PC-9 (cell line): ENCODE measurements at regions not wholly inside any gene's neighbourhood (a gene's known extent, or its start where the extent isn't known, plus 50 kb on each side); places are given as distances from the start of the nearest gene placed in this dataset.

Experiments
- BruUV-seq: library from RNA; stranded (reverse); fragments of 400-500 nt; replicated peaks from 2 replicates; lab custom pipeline; 2021; lab: Mats Ljungman, UMichigan
- CTCF ChIA-PET: fragments of 300-600 bp; sonication (Branson Sonifier 250); formaldehyde crosslinking; loops from one replicate; lab custom pipeline; 2022; ENCODE audit warnings: antibody characterized with exemption; lab: Charles Lee
- POLR2A ChIA-PET: fragments of 300-600 bp; sonication (Branson Sonifier 250); formaldehyde crosslinking; loops from one replicate; lab custom pipeline; 2022; ENCODE audit warnings: antibody characterized with exemption; ENCODE audit not compliant: unreplicated experiment; lab: Charles Lee
- DNase-seq, 2 experiments: peaks; one replicate each; pipeline versions ENCODE4 v3.0.0 to v3.0.0-alpha.2; 2015 to 2022; ENCODE audit warnings: mixed read lengths in 1 of 2
- H2AFZ ChIP-seq: fragments of 200-600 bp; sonication (generic); 2 replicates; pipeline ENCODE4 v1.8.1; 2017; ENCODE audit warnings: antibody characterized with exemption
- H3F3A ChIP-seq: fragments of 200-600 bp; sonication (generic); 2 replicates; pipeline ENCODE4 v1.8.1; 2017; ENCODE audit warnings: antibody characterized with exemption, mild to moderate bottlenecking, low read depth; ENCODE audit not compliant: insufficient read depth
- H3K27ac ChIP-seq: fragments of 200-600 bp; sonication (generic); 2 replicates; pipeline ENCODE4 v1.6.1; 2016; ENCODE audit warnings: mixed run types
- H3K27me3 ChIP-seq: fragments of 200-600 bp; sonication (generic); 2 replicates; pipeline ENCODE4 v1.6.1; 2016; ENCODE audit warnings: low read depth, mixed run types; ENCODE audit not compliant: insufficient read depth
- H3K36me3 ChIP-seq: fragments of 200-600 bp; sonication (generic); 2 replicates; pipeline ENCODE4 v1.6.1; 2016; ENCODE audit warnings: low read depth, mixed run types
- H3K4me1 ChIP-seq: fragments of 200-600 bp; sonication (generic); replicated peaks from 2 replicates; pipeline ENCODE4 v1.6.1; 2016; ENCODE audit warnings: mixed run types; ENCODE audit not compliant: insufficient read depth
- H3K4me2 ChIP-seq: fragments of 200-600 bp; sonication (generic); 2 replicates; pipeline ENCODE4 v1.6.1; 2017; ENCODE audit warnings: mixed run types
- H3K4me3 ChIP-seq: fragments of 200-600 bp; sonication (generic); 2 replicates; pipeline ENCODE4 v1.6.1; 2016; ENCODE audit warnings: mixed run types
- H3K79me2 ChIP-seq: fragments of 200-600 bp; sonication (generic); 2 replicates; pipeline ENCODE4 v1.6.1; 2017; ENCODE audit warnings: low read depth, mixed run types
- H3K9me2 ChIP-seq: fragments of 200-600 bp; sonication (generic); 2 replicates; pipeline ENCODE4 v1.8.1; 2017; ENCODE audit warnings: mild to moderate bottlenecking; ENCODE audit not compliant: insufficient read depth
- H3K9me3 ChIP-seq: fragments of 200-600 bp; sonication (generic); 2 replicates; pipeline ENCODE4 v1.8.1; 2016; ENCODE audit warnings: low read depth; ENCODE audit not compliant: insufficient read depth
- H4K20me1 ChIP-seq: fragments of 200-600 bp; sonication (generic); 2 replicates; pipeline ENCODE4 v1.8.1; 2017; ENCODE audit not compliant: insufficient read depth
- EZH2 ChIP-seq: fragments of 200-600 bp; sonication (generic); IDR thresholded peaks from 2 replicates; pipeline ENCODE4 v1.8.0; 2017; ENCODE audit warnings: antibody characterized with exemption, low read depth
- intact Hi-C: fragments of 100-400 bp; cut with micrococcal nuclease; formaldehyde crosslinking; loops from one replicate; pipeline ENCODE4 v1.10.0; 2022; ENCODE audit not compliant: unreplicated experiment
- TF ChIP-seq, protein P1 (sequence below): fragments of 200-600 bp; sonication (generic); conservative IDR thresholded peaks from 2 replicates; pipeline ENCODE4 v1.6.1; 2017; ENCODE audit warnings: mixed run types, antibody characterized with exemption, mild to moderate bottlenecking, moderate library complexity

DNA sequence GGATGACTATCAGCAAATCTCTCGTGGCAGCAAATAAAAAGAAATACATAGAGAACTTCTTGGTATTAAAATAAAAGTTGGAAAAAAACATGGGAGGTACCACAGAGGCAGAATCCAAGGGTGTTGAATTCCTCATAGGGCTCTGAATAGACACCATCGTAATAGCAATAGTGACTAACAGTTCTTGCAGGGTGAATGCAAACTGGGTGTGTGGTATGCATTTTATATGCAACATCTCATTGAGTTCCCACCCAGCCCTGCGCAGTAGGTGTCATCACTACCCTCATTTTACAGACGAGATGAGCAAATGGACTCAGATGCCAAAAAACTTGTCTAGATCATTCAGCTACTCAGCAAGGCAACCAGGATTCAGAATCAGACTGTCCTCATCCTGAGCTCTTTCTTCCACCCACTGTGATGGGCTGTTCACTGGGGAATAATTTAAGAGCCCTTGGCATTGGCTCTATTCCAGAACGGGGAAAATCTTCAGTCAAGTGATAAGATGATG is 354.6 kb upstream of the CDH11 start:
- POLR2A ChIA-PET: no interaction called here
- no TSS peak for BruUV-seq

GRCh38 chr16:65473699-65474098 is 351.8 kb upstream of the CDH11 start:
- BruUV-seq: no TSS peak
- DNase-seq: no peak
- Histone ChIP-seq H3K36me3 (no peaks in the 10 kb centered on the region), H3K27ac (no peak overlapping the region), H3K27me3 (no peaks in the 10 kb centered on the region), H2AFZ (no peak overlapping the region), H3F3A (no peaks in the 10 kb centered on the region), H3K9me3 (no peaks in the 10 kb centered on the region), H3K4me3 (no peak overlapping the region), H3K79me2 (no peaks in the 10 kb centered on the region), H3K4me1 (no peaks in the 10 kb centered on the region), H3K9me2 (no peaks in the 10 kb centered on the region), H4K20me1 (no peaks in the 10 kb centered on the region), H3K4me2 (no peak overlapping the region)
- POLR2A ChIA-PET: no interaction called here
- TF ChIP-seq, protein P1, sequence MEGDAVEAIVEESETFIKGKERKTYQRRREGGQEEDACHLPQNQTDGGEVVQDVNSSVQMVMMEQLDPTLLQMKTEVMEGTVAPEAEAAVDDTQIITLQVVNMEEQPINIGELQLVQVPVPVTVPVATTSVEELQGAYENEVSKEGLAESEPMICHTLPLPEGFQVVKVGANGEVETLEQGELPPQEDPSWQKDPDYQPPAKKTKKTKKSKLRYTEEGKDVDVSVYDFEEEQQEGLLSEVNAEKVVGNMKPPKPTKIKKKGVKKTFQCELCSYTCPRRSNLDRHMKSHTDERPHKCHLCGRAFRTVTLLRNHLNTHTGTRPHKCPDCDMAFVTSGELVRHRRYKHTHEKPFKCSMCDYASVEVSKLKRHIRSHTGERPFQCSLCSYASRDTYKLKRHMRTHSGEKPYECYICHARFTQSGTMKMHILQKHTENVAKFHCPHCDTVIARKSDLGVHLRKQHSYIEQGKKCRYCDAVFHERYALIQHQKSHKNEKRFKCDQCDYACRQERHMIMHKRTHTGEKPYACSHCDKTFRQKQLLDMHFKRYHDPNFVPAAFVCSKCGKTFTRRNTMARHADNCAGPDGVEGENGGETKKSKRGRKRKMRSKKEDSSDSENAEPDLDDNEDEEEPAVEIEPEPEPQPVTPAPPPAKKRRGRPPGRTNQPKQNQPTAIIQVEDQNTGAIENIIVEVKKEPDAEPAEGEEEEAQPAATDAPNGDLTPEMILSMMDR: no peak
- no peak for TF ChIP-seq EZH2
- CTCF ChIA-PET: no interaction called here
- intact Hi-C loops: no loop called here

More for the DNA sequence above, 354.6 kb upstream of the CDH11 start:
- intact Hi-C loops: no loop called here
- H3K27ac ChIP-seq: no peak overlapping the region
- CTCF ChIA-PET: no interaction called here
- no peak overlapping the region for H2AFZ ChIP-seq
- H3K4me3 ChIP-seq: no peak overlapping the region
- no peaks in the 10 kb centered on the region for H3K4me1 ChIP-seq
- H3F3A ChIP-seq: no peaks in the 10 kb centered on the region
- no peak for DNase-seq
- no peaks in the 10 kb centered on the region for H3K9me3 ChIP-seq
- H3K79me2 ChIP-seq: no peaks in the 10 kb centered on the region
- no peaks in the 10 kb centered on the region for H3K9me2 ChIP-seq
- TF ChIP-seq, protein P1: no peak
- no peak for TF ChIP-seq EZH2
- no peak overlapping the region for H3K4me2 ChIP-seq
- H3K36me3 ChIP-seq: no peaks in the 10 kb centered on the region
- peaks cover 11% of the 10 kb centered on the region; the same call in 1 of the 2 replicates for H3K27me3 ChIP-seq
- H4K20me1 ChIP-seq: no peaks in the 10 kb centered on the region

DNA sequence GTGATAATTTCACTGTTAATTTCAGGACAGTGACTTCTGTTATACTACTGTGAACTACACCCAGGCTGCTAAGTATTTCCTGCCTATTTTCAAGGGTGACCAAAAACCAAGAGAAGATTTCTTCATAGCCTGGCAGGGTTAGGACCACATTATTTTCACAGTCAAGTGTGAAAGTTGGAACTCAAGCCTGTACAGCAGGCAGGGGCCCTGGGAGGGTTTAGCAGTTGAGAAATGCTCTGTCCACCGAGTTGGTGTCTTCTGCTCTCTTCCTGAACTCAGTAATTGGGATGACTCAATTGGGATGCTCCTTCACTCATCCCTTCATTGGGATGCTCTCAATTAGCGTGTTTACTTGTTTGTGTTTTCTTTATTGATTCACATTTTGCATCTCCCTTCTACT is 347.3 kb upstream of the CDH11 start:
- no TSS peak for BruUV-seq
- H3K27ac ChIP-seq: no peak overlapping the region
- no peak for TF ChIP-seq EZH2
- TF ChIP-seq, protein P1: no peak
- no peak overlapping the region for H3K4me2 ChIP-seq
- H3K79me2 ChIP-seq: no peaks in the 10 kb centered on the region
- intact Hi-C loops: no loop called here
- no peaks in the 10 kb centered on the region for H3K4me1 ChIP-seq
- H3K36me3 ChIP-seq: no peaks in the 10 kb centered on the region
- no peaks in the 10 kb centered on the region for H4K20me1 ChIP-seq
- H3F3A ChIP-seq: no peaks in the 10 kb centered on the region; the same call in 1 of the 2 replicates
- H3K27me3 ChIP-seq: no peaks in the 10 kb centered on the region
- H3K9me2 ChIP-seq: no peaks in the 10 kb centered on the region; the same call in 1 of the 2 replicates
- no peak overlapping the region for H3K4me3 ChIP-seq
- ChIA-PET CTCF (no interaction called here), POLR2A (no interaction called here)
- no peak for DNase-seq
- no peak overlapping the region for H2AFZ ChIP-seq
- H3K9me3 ChIP-seq: no peaks in the 10 kb centered on the region
